ENCODE measurements at regions not wholly inside any gene's neighbourhood (a gene's known extent, or its start where the extent isn't known, plus 50 kb on each side); places are given as distances from the start of the nearest gene placed in this dataset.

GRCh38 chr14:101072531-101072930 lies 169.0 kb upstream of the RTL1 start:
- TF ChIP-seq FOXP2 (optimal IDR thresholded peaks at IDR 0.05; ENCODE audit: borderline replicate concordance, extremely low read depth, extremely low read length, insufficient read depth) (no peak), SIN3A (IDR thresholded peaks at IDR 0.05; ENCODE audit: borderline replicate concordance, insufficient read depth, low read length) (no peak), POLR2AphosphoS5 (IDR thresholded peaks at IDR 0.05; ENCODE audit: low read depth, low read length) (no peak), REST (IDR thresholded peaks at IDR 0.05; ENCODE audit: insufficient read depth in 1 of 2, low read depth in 2 of 2, low read length in 2 of 2) (no peak), TAF1 (IDR thresholded peaks at IDR 0.05; ENCODE audit: borderline replicate concordance, insufficient read depth, low read length) (no peak)

- no peak for TF ChIP-seq SIN3A (IDR thresholded peaks at IDR 0.05; ENCODE audit: borderline replicate concordance, insufficient read depth, low read length)
These were observed 169.5 kb upstream of the RTL1 start for GRCh38 chr14:101072945-101073597.

GRCh38 chr14:101073598-101073965 lies 170.1 kb upstream of the RTL1 start:
- TF ChIP-seq REST (IDR thresholded peaks at IDR 0.05; ENCODE audit: insufficient read depth in 1 of 2, low read depth in 2 of 2, low read length in 2 of 2), result no peak

DNA sequence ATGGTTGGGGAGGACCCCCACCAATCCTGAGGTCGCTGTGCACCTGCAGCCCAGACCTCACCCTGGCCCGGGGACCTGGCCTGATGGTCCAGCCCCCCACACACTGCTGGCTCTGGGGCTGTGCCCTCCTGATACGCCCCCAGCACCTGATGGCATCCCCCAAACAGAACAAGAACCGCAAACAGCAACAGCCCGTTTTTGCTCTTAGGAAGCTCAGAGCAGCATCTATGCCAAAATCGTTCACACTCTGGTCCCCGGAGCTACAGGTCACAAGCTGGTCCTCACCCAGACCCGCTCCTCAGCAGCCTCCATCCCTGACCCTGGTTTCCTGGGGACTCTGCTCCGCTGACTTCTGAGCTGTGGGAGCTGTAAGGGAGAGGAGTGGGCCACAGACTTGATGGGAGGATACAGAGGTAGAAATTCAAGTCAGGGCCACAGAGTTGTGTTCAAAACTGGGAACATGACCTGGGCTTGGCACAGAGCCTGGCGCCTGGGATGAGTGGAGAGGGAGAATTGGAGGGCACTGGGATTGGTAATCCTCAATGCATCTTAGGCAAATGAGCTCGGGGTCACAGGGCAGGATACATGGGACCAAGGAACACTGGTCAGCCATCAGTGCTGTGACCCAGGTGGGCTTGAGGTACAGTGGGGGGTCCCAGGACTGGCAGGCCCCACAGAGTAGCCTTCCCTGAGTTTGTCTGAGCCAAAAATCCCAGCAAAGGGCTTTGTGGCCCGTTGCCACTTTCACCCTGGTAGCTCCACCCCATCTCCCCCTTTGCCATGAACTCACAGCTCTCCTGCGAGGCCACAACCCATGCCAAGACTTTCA lies 170.9 kb upstream of the RTL1 start:
- no peak for TF ChIP-seq POLR2AphosphoS5 (IDR thresholded peaks at IDR 0.05; ENCODE audit: low read depth, low read length)
- TF ChIP-seq TAF1 (IDR thresholded peaks at IDR 0.05; ENCODE audit: borderline replicate concordance, insufficient read depth, low read length), result no peak
- no peak for TF ChIP-seq REST (IDR thresholded peaks at IDR 0.05; ENCODE audit: insufficient read depth in 1 of 2, low read depth in 2 of 2, low read length in 2 of 2)
- TF ChIP-seq SIN3A (IDR thresholded peaks at IDR 0.05; ENCODE audit: borderline replicate concordance, insufficient read depth, low read length), result no peak
- no peak for TF ChIP-seq FOXP2 (optimal IDR thresholded peaks at IDR 0.05; ENCODE audit: borderline replicate concordance, extremely low read depth, extremely low read length, insufficient read depth)

DNA sequence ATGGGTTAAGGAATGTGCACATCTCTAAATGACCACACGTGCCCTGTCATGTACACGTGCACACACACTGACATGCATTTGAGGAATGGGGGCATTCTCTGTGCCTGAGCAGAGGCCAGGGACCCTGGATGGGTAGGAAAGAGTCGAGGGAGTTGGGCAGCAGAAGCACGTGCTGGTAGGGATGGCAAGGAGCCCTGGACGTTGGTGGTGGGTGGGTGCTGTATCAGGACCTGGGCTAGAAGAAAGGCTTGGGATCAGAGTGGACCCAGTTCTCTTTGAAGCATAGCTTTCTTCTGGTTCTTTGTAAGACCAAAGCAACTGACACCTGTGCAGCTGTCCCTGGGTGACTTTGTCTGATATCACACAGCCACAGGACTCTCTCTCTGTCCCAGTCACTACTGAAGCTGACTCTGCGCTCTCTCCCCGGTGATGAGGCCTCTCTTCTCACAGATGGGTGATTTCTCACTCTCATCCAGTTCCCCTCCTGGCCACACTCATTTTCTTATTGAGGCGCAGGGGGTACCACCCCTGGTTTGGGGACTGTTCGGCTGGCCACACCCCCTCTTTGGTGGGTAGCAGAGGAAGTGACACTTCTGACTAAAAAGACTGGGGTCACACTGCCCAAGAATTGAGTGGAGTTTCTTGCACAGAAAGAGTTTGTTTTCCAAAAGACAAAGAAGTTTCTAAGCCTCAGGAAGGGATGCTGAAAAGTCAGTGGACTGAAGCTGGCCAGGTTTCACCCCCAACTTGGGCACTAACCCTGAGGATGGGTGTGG lies 171.7 kb upstream of the RTL1 start:
- no peak for TF ChIP-seq FOXP2 (optimal IDR thresholded peaks at IDR 0.05; ENCODE audit: borderline replicate concordance, extremely low read depth, extremely low read length, insufficient read depth)
- TF ChIP-seq POLR2AphosphoS5 (IDR thresholded peaks at IDR 0.05; ENCODE audit: low read depth, low read length), result no peak
- TF ChIP-seq TAF1 (IDR thresholded peaks at IDR 0.05; ENCODE audit: borderline replicate concordance, insufficient read depth, low read length), result no peak
- TF ChIP-seq REST (IDR thresholded peaks at IDR 0.05; ENCODE audit: insufficient read depth in 1 of 2, low read depth in 2 of 2, low read length in 2 of 2), result no peak
- TF ChIP-seq SIN3A (IDR thresholded peaks at IDR 0.05; ENCODE audit: borderline replicate concordance, insufficient read depth, low read length), result no peak

All from PFSK-1 (cell line).